NB4 (cell line): ENCODE measurements at regions not wholly inside any gene's neighbourhood (a gene's known extent, or its start where the extent isn't known, plus 50 kb on each side); places are given as distances from the start of the nearest gene placed in this dataset.

ENCODE experiments used
- DNase-seq: peaks from one replicate; pipeline ENCODE4 v3.0.0; 2010; ENCODE audit warnings: low read depth
- H3K4me3 ChIP-seq: one replicate; pipeline ENCODE4 v1.5.1; 2011; ENCODE audit warnings: mild to moderate bottlenecking, low read depth, low read length, moderate library complexity
- CTCF ChIP-seq: IDR thresholded peaks from one replicate; pipeline ENCODE4 v1.5.1; 2012; ENCODE audit warnings: low read depth, low read length
- MAX ChIP-seq: IDR thresholded peaks from 2 replicates; pipeline ENCODE4 v1.6.1; 2011; ENCODE audit warnings: low read depth, low read length
- MYC ChIP-seq: IDR thresholded peaks from 2 replicates; pipeline ENCODE4 v1.6.1; 2011; ENCODE audit warnings: low read depth, low read length
- POLR2A ChIP-seq: IDR thresholded peaks from 2 replicates; pipeline ENCODE4 v1.6.1; 2011; ENCODE audit warnings: mild to moderate bottlenecking; ENCODE audit not compliant: insufficient read length; ENCODE audit errors: extremely low read depth

DNA sequence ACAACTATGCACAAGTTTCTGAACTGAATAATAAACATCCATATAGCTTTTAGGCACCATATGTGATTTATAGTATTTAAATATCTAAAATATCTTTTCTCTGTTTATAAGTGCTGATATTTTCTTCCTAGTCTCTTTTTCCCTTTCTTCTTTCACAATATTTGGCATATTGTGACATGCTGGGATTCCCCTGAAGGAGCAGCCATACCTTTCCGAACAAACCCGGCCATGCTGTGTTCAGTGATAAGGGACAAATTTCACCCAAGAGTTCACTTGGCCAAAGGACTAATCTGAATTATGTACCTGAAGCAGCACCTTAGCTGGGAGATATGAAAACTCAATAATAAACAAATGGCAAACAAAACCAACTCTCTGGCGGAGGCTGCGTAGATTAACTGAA, 250.8 kb downstream of the RDH14 start:
- H3K4me3 ChIP-seq = no peak overlapping the region
- TF ChIP-seq MYC = no peak
- TF ChIP-seq CTCF = no peak
- no peak for TF ChIP-seq POLR2A
- TF ChIP-seq MAX = no peak
- no peak for DNase-seq

GRCh38 chr2:18309188-18309587, 251.3 kb downstream of the RDH14 start:
- TF ChIP-seq POLR2A (no peak), CTCF (no peak)
- H3K4me3 ChIP-seq = no peak overlapping the region
- no peak for DNase-seq

GRCh38 chr2:18304849-18305248, 255.6 kb downstream of the RDH14 start:
- H3K4me3 ChIP-seq = no peak overlapping the region
- TF ChIP-seq MYC (no peak), MAX (no peak), POLR2A (no peak), CTCF (no peak)
- DNase-seq = no peak

DNA sequence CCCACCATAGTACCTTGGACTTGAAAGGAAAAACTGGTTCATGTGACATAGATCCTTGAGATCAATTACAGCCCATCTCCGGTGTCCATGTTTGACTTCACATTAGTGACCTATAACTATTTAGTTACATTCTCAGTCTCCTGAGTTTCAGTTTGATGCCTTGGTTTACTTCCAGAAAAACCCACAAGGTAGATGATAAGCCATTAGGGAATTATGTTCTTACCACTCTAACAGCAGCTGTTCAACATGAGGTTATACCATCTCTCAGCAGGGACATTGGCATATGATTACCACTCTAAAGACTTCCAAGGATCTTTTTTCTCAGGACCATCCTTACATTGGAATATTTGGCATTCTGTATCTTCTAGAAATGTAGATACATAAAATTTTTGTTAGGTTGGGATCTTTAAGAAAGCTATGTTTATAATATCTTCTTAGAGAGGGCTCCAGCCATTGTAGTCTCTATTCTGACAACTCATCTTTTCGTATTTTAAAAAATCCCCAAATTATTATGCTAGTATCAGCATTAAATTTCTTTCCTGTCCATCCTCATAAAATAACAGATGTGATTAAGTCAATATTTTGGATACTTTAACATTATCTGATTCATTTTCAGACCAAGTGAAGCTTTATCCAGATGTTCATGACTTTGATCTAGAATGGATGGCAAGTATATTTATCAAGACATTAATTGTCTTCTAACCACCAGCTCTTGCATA, 258.9 kb downstream of the RDH14 start:
- no peak overlapping the region for H3K4me3 ChIP-seq
- TF ChIP-seq CTCF (no peak), POLR2A (no peak), MAX (no peak), MYC (no peak)
- DNase-seq = no peak

DNA sequence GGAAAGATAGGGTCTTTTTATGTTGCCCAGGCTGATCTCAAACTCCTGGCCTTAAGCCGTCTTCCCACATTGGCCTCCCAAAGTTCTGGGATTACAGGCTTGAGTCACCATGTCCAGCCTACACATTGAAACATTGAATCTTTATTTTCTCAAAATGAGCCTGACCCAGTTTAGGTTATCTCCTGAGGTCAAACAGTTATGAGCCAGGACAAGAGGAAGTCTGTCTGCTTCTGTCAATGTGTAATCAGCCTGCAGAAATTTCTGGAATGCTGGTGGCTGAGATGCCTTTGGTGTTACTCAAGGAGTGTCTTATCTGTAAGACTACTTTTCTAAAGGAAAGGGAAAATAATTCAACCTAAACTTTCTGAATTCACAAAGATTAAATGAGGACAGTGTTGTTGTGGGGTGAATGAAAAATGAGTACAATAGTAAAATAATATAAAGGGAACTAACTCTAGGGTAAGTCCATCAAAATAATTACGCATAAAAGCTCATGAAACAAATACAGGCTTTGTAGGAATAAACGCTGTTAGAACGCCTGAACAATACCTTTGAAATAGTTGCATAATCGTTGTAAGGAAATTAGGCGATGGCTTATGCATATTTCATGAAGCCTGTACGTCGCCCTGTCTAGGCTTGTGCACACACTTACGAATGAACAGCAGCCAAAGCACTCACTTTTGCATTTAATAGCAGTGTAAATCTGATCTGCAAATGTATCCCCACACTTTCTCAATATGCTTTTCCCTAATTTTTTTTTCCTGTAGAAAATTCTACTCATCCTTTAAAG, 260.8 kb downstream of the RDH14 start:
- H3K4me3 ChIP-seq = no peak overlapping the region
- DNase-seq = no peak

More for the DNA sequence above, 260.8 kb downstream of the RDH14 start:
- no peak for TF ChIP-seq POLR2A
- no peak for TF ChIP-seq MAX
- no peak for TF ChIP-seq MYC
- no peak for TF ChIP-seq CTCF
